AG08395 (cell line): ENCODE measurements at regions not wholly inside any gene's neighbourhood (a gene's known extent, or its start where the extent isn't known, plus 50 kb on each side); places are given as distances from the start of the nearest gene placed in this dataset.
"Not testable (repeated sequence)": the region's sequence is repeated elsewhere in the genome, so short reads cannot be mapped to it uniquely, and the experiment has no call there.

Experiments used
- DNase-seq: peaks from one replicate; pipeline ENCODE4 v3.0.0; 2012; ENCODE audit warnings: mixed read lengths, low spot score

DNA sequence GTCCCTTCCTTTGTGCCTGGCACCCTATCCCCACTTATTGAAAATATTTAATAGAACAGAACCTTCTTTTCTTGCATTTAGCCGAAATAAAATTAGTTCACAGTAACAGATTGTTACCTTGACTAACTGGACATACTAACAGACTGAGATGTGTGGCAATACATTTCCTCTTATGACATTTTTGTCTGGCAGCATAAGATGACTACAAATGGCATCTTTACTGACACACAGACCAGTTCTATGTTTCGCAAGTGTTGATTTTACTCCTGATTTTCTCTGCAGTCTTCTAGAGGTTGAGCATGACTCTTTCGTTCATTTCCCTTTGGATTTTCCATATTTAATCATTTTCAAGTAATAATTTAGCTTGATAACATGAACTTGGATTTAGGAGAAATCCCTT, 474.6 kb downstream of the CBLN4 start:
- DNase-seq = no peak

DNA sequence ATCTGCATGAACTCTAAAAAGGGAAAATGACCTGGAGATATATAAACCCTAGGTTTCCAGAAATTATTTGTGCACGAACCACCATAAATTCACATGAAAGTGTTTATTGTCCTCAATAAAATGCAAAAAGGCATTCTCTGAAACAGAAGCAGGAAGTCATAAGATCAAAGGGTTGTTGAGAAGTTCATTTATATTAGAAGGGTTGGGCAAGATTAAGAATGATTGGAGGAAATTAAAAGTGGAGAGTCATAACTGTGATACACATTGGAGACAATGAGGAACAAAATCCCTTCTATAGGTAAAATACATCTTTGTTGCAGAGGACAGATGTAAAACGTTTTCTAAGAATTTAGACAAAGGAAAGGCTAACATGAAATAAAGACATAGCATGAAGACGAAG, 476.8 kb downstream of the CBLN4 start:
- no peak for DNase-seq

DNA sequence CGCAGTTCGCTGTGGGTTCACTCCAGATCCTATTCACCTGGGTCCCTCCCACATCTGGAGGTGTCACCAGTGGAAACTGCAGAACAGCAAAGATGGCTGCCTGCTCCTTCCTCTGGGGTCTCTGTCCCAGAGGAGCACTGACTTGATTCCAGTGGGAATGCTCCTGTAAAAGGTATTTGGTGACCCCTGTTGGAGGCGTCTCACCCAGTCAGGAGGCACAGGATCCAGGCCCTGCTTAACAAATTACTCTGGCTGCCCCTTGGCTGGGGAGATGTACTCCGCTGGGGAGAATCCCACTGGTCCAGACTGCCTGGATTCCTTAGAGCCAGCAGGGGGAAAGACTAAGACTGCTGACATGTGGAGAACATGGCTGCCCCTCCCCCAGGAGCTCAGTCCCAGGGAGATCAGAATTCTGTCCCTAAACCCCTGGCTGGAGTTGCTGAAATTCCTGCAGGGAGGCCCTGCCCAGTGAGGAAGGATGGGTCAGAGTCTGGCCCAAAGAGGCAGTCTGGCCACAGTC, 483.0 kb downstream of the CBLN4 start:
- DNase-seq = no peak

DNA sequence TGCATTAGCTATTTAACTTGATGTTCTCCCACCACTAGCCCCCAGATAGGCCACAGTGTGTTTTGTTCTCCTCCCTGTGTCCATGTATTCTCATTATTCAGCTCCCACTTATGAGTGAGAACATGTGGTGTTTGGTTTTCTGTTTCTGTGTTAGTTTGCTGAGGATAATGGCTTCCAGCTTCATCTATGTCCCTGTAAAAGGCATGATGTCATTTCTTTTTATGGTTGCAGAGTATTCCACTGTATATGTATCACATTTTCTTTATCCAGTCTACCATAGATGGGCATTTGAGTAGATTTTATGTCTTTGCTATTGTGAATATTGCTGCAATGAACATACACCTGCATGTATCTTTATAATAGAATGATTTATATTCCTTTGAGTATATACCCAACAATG, 487.7 kb downstream of the CBLN4 start:
- not testable (repeated sequence) for DNase-seq

DNA sequence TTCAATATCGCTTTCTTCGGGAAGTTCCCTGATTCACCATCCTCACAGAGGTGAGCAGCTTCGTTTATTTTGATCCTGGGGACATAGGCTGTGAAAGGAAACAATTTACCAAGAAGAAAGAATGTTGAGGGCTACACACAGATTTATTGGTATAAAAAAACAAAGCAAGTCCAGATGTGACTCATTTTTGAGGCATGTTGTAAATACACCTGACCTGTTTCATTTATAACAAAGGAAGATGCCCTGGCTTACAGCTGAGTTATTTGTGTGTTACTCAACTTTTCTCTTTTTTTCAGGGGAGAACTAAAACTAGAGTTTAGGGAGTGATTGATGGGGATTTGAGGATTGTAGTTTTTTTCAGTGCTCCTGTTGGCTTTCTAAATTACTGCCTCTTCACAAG, 489.5 kb downstream of the CBLN4 start:
- DNase-seq = no peak

DNA sequence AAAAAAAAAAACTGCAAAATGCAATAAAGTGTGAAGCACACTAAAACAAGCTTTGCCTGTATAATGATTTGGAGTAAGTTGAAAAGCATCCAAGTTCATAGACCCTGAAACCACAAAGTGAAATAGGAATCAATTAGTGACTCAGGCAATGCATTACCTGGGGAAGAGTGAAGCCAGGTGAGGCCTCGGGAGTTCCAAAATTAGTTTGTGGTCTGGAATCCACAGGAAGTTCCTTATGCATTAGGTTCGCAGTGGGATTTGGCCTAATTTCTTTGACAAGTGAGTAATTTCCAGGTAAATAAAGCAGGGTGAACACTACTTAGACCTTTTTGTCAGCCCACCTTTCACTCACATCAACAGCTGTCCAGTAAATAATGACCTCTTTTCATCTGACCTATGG, 490.8 kb downstream of the CBLN4 start:
- no peak for DNase-seq

DNA sequence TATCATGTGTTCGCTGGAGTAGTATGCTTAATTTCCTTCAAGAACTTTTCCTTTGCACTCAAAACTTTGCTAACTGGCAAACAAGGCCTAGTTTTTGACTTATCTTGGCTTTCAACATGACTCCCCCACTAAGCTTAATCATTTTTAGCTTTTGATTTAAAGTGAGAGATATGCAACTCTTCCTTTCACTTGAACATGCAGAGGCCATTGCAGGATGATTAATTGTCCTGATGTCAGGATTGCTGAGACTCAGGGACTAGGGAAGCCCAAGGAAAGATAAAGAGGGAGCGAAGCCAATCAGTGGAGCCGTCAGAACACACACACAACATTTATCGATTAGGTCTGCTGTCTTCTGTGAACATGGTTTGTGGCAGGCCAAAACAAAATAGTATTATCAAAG, 491.4 kb downstream of the CBLN4 start:
- no peak for DNase-seq

DNA sequence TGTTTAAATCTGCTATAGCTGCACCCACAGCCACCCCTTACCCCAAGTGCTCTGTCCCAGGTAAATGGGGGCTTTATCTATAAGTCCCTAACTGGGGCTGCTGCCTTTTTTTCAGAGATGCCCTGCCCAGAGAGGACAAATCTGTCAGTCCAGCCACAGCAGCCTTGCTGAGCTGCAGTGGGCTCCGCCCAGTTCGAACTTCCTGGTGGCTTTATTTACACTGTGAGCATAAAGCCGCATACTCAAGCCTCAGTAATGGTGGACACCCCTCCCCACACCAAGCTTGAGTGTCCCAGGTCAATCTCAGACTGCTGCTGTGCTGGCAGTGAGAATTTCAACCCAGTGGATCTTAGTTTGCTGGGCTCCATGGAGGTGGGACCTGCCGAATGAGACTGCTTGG, 505.2 kb downstream of the CBLN4 start:
- no peak for DNase-seq

DNA sequence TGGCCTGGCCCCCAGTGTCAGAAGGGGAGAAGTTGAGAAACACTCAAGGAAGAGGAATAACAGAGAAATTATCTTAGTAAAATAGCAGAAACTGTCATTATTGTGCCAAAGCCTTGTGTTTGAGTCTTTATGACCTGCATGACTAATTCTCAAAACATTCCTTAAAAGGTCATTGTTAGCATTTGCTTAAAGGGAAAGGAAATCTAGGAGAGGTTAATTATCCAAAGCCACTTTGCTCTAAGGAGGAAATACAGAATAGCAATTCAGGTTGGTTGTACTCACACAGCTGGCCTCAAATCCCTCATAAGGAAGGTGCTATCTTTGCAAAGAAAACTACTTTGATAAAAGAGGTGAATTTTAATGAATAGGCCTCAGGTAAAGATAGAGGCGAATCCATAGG, 516.7 kb downstream of the CBLN4 start:
- DNase-seq = no peak

DNA sequence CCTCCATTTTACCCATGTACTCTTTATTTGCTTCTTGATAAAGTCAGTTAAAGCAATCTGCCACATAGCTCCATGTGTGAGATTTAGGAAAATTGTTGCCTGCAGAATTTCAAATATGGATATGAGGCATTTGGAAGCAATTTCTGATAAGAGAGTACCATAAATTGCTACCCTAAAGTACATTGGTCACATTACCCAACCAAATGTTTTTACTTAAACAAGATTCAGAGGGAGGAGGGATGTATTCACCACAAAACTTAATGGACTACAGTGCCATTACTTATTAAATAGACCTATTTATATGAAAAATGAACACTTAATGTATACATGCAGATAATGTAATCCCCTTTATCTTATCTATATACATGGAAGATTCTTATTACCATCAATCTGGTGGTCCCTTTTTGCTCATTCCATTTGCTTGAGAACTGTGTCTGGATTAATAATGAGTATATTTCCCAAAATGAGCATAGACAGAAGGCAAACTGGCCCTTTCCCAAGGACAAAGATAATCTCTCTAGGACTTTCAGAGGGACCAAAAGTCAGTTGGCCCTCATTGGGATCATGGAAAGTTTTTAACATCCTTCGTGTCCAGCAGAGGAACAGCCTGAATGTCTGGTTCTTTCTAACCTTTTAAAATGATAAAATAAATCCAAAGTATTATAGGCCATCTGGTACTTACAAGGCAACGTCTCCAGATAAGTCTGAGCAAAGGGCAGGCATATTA, 526.4 kb downstream of the CBLN4 start:
- no peak for DNase-seq

DNA sequence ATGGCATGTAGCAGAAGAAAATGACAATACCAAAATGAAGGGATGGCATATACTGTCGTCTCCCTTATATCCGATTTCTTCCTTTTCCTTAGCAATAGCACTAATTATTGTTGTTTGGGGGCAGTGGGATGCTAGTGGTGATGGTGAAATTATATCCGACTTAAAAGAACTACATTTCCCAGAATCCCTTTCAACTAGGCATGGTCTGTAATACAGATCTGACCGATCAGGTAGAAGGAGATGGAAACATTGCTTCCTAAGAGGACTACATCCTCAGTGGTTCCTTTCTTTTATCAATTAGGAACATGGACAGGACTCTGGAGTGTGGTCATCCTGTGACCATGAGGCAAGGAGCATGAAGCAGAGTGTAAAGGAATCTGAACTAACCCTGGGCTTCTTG, 532.6 kb downstream of the CBLN4 start:
- DNase-seq = no peak

DNA sequence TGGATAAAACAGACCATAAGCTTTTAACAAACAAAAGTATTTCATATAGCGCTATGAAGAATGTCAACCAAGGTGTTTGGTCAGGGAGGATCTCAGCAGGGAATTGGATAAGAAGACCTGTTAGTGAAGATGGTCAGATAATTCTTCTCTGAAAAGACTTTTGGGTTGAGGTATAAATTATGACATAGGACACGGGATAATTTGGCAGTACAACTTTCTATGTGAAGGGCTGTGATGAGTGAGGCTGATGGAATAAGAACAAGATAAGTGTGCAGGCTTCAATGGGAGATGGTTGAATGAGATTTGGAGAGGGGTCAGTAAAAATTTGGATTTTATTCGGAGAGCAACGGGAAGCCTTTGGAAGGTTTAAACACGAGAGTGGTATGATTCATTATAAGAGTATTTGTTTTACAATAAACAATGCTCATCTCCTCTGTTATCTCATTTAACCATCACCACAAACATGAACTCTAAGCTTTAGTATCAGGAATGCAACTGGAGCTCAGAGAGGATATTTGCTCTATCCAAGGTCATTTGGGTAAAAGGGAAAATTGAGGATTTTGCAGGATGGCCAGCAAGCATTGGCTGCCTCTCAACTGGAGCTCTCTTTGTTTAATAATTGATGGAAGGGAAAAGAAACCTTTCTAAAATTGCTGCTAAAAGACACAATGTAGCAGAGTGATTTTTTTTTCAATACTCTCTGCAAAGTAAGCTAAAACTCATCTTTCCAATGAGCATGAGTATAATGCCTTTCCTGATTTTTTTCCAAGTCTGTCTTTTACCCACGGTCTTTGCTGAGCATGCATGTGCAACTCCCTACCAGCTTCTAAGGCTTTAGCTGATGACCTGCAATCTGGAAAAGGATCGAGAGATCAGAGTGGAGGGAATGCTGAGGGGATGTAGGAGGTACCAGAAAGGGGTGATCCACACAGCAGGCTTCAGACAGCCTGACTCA, 534.0 kb downstream of the CBLN4 start:
- no peak for DNase-seq

DNA sequence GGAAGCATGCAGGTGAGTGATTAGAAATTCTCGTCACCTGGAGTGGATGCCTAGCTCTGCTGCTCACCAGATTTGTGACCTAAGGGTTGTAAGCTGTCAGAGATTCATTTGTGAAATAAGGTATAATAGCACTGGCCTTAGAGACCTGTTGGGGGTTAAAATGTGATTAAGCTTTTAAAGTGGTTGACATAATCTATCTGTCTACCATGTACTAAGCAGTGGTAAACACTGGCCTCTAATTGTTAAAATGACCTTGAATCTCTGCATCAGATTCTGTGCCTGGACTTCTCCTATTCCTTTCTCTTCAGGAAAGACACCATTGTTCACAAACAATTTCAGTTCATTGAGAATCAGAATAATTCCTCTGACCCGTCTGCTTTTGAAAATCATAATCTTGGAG, 536.2 kb downstream of the CBLN4 start:
- DNase-seq = no peak

DNA sequence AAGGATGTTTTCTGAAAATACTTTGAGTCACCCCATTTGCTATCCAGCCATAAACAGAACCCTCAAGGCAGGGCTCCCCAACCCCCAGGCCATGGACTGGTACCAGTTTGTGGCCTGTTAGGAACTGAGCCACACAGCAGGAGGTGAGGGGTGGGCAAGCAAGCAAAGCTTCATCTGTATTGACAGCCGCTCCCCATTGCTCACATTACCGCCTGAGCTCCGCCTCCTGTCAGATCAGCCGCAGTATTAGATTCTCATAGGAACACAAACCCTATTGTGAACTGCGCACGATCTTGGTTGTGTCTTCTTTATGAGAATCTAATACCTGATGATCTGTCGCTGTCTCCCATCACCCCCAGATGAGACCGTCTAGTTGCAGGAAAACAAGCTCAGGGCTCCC, 543.8 kb downstream of the CBLN4 start:
- DNase-seq = no peak

DNA sequence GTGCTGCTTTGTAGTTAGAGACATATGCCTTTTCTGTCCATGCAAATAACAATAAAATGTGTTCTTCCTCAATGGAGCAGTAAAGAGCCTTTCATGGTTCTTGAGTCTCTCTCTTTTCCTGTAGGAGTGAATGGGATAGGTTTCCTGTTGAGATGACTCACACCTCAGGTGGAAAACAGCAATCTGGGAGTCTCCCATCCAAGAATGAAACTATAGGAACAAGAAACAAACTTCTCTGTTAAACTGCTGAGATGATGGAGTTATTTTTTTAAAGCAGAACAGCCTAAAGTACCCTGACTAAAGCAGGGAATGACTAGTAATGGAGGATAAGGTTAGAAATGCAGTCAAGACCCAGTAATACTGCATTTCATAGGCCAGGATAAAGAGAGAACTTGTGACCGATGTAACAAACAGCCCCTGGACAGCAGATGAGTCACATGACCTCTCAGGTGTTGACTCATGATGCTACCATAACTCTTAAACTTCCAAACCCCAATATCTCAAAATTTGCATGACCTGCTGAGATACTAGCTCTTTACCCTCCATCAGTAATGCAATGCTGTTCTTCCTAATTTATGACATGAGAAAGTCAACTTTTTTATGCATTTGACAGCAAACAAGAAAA, 548.9 kb downstream of the CBLN4 start:
- DNase-seq = no peak

DNA sequence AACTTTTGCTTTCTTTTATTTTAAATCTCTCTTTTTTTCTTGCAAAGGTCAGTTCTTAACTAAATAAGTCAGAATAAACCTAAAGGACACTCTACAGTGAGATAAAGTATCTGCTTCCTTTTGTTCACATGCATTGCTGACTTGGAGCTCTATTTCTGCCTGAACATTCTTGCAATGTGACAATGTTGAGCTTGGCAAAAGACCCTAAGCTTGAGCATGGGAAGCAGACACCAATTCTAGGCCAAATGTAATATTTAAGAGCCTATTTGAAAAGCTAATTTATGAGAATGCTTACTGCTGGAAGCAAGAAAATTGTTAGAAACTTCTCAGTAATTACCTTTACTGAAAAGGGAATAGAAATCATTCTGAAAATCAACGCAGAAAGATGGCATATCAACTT, 556.2 kb downstream of the CBLN4 start:
- no peak for DNase-seq

DNA sequence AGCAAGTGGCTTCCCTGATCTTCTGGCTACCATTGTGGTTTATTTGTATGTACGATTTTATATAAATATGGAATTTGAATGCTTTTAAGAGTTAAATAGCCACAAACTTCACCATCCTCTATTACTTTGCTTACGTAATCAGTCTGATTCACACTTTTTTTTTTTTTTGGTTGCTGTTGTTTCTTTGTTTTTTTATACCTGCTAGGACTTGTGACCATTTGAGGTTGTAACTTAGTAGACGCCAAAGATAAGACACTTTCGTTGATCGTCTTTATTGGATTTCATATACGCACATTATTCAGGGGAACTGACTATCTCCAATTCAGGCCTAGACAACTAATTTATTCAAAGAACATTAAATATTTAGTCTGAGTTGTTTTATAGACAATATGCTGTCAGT, 559.0 kb downstream of the CBLN4 start:
- DNase-seq = no peak

DNA sequence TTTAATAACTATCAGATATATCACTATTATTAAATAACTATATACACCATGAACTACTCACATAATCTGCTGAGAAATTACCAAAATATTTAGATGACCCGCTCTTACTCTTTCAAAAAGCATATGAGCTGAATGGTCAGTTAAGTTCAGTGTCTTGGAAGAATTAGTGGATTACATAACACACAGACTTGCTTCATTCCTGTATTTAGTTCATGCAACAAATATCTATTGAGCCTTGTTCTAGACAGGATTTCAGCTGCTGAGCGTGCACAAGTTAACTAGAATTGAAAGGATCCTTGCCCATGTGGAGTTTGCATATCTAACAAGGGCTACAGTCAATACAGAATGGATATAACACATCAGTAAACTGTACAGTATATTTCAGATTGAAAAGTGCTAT, 566.2 kb downstream of the CBLN4 start:
- no peak for DNase-seq

DNA sequence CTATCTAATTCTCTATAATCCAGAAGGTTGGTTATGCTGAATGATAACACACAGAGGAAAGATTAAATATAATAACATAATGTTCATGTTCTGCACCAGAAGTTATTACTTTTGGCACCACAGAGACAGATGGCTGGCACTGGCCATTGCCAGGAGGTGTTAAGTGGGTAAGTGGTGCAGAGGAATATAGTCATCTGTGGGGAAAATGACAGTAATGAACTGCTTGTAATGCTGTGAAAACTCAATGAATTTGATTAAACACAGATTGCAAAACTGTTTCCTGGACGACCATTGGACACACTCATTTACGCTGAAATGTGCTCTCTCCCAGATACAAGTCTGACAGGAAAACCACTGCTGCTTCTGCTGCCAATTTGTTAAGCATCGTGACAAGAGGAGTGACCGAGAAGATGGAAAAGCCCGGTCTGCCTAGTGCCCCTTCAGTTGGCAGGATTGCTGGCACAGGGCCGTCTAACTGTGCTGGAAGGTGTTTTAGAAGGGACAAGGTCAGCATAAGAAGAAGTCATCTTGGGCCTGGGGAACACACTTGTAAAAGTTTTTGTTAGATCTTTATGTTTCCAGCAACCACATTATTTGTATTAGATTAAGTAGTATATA, 567.4 kb downstream of the CBLN4 start:
- DNase-seq = no peak

DNA sequence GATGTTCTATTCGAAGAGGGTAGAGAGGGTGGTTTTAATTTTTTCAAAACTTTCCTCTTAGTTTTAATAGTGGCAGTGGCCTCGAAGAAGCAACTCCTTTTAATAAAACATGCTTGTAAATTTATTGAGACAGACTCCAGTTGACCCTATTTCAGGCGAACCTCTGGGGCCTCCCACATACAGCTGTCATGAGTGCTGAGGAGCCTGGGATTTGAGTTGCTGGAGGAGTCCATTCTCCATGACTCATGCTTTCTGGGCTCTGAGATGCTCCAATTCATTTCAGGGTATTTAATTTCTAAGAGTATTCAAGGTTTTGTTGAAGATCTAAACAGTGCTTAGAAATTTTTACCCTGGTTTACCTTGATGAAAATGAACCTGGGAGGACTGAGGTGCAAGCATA, 580.4 kb downstream of the CBLN4 start:
- DNase-seq = no peak

DNA sequence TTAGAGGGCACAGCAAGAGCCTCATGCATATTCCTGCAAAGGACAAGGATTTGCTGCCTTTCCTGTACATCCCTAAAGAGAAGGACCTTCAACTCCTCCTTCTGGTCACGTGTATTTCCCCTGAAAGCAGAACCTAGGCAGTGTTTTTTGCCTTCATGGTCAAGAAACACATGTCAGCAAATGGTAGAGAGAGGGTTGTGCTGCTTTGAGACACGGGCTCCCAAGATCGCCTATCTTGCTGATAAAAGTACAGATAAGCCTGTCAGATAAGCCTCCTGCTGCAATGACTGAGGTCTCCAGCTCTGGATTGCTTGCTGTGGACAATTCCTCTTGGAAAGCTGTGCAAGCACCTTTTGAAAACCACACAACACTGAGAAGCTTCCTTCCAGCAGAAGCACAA, 580.8 kb downstream of the CBLN4 start:
- no peak for DNase-seq

DNA sequence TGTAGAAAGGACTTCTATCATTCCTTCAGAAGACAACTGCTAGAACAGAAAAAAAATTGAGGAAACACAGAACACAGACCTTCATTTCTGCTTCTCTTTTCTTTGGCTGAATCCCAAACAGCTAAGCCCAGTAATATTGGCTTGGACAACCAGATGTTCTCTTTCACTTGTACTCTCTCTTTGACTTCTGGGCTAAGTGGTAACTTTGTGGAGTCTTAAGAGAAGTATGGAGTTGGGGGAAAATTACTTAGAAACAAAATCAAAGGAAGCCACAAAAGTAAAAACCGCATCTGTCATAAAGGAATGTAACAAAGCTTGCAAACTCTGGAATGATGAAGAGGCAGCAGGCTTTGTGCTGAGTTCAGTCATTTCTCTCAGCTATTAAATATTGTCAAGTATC, 587.5 kb downstream of the CBLN4 start:
- no peak for DNase-seq
